OCI-LY1 (cell line): ENCODE measurements at regions not wholly inside any gene's neighbourhood (a gene's known extent, or its start where the extent isn't known, plus 50 kb on each side); places are given as distances from the start of the nearest gene placed in this dataset.

Experiments used
- H2AFZ ChIP-seq: fragments of 200-600 bp; sonication (generic), shearing (Covaris generic); 2 replicates; pipeline ENCODE4 v1.6.0; 2014; ENCODE audit warnings: antibody characterized with exemption, mild to moderate bottlenecking, low read length
- H3F3A ChIP-seq: fragments of 200-600 bp; sonication (generic), shearing (Covaris generic); 2 replicates; pipeline ENCODE4 v1.6.0; 2014; ENCODE audit warnings: mild to moderate bottlenecking, antibody characterized with exemption, low read length, moderate library complexity; ENCODE audit not compliant: insufficient read depth
- H3K27ac ChIP-seq: fragments of 200-600 bp; sonication (generic); 2 replicates; pipeline ENCODE4 v1.5.1; 2014; ENCODE audit warnings: low read length, mixed run types, mild to moderate bottlenecking, low read depth; ENCODE audit not compliant: poor library complexity, severe bottlenecking
- H3K27me3 ChIP-seq: fragments of 200-600 bp; sonication (generic); 2 replicates; pipeline ENCODE4 v1.6.0; 2014; ENCODE audit warnings: antibody characterized with exemption, mild to moderate bottlenecking, low read length, moderate library complexity; ENCODE audit not compliant: insufficient read depth
- H3K36me3 ChIP-seq: fragments of 200-600 bp; sonication (generic); 2 replicates; pipeline ENCODE4 v1.6.1; 2014; ENCODE audit warnings: mild to moderate bottlenecking, antibody characterized with exemption, low read length, moderate library complexity, mixed read lengths; ENCODE audit not compliant: insufficient read depth
- H3K4me1 ChIP-seq: fragments of 200-600 bp; sonication (generic); 2 replicates; pipeline ENCODE4 v1.5.1; 2014; ENCODE audit warnings: mild to moderate bottlenecking, low read length, moderate library complexity; ENCODE audit not compliant: insufficient read depth, severe bottlenecking
- H3K4me2 ChIP-seq: fragments of 200-600 bp; sonication (generic), shearing (Covaris generic); 2 replicates; pipeline ENCODE4 v1.6.1; 2014; ENCODE audit warnings: low read length
- H3K4me3 ChIP-seq: fragments of 200-600 bp; sonication (generic); 2 replicates; pipeline ENCODE4 v1.5.1; 2014; ENCODE audit warnings: low read length, low read depth, mild to moderate bottlenecking, mixed read lengths; ENCODE audit not compliant: poor library complexity, severe bottlenecking
- H3K79me2 ChIP-seq: fragments of 200-600 bp; shearing (Covaris generic); 2 replicates; pipeline ENCODE4 v1.6.1; 2016; ENCODE audit warnings: mixed run types, low read length, mixed read lengths; ENCODE audit not compliant: insufficient read depth
- H3K9ac ChIP-seq: fragments of 200-600 bp; sonication (generic), shearing (Covaris generic); 2 replicates; pipeline ENCODE4 v1.6.1; 2014; ENCODE audit warnings: mild to moderate bottlenecking, low read length, mixed read lengths
- H3K9me2 ChIP-seq: fragments of 200-600 bp; sonication (generic), shearing (Covaris generic); 2 replicates; pipeline ENCODE4 v1.6.1; 2014; ENCODE audit warnings: low read depth, mild to moderate bottlenecking, low read length, mixed read lengths
- H3K9me3 ChIP-seq: fragments of 200-600 bp; shearing (Covaris generic); 2 replicates; pipeline ENCODE4 v1.6.1; 2014; ENCODE audit warnings: low read length, mixed read lengths
- H4K20me1 ChIP-seq: fragments of 200-600 bp; sonication (generic), shearing (Covaris generic); 2 replicates; pipeline ENCODE4 v1.6.0; 2016; ENCODE audit warnings: mild to moderate bottlenecking, low read length; ENCODE audit not compliant: insufficient read depth
- CTCF ChIP-seq: fragments of 200-600 bp; sonication (generic), shearing (Covaris generic); IDR thresholded peaks from 2 replicates; pipeline ENCODE4 v1.5.1; 2017; ENCODE audit warnings: mild to moderate bottlenecking, antibody characterized with exemption, low read length, moderate library complexity, mixed read lengths
- EZH2 ChIP-seq: fragments of 200-600 bp; sonication (generic), shearing (Covaris generic); IDR thresholded peaks from 2 replicates; pipeline ENCODE4 v1.8.0; 2017; ENCODE audit warnings: borderline replicate concordance, mixed run types, mild to moderate bottlenecking, antibody characterized with exemption, low read length, moderate library complexity, mixed read lengths

GRCh38 chr3:194195611-194196010 lies 59.7 kb downstream of the HES1 start:
- H4K20me1 ChIP-seq, result no peaks in the 10 kb centered on the region
- no peak overlapping the region for H3K9ac ChIP-seq
- H3K36me3 ChIP-seq, result no peaks in the 10 kb centered on the region
- H2AFZ ChIP-seq, result no peak overlapping the region
- TF ChIP-seq EZH2 (no peak), CTCF (no peak)
- no peaks in the 10 kb centered on the region; the same call in 1 of the 2 replicates for H3K27me3 ChIP-seq
- H3K79me2 ChIP-seq, result no peaks in the 10 kb centered on the region
- no peaks in the 10 kb centered on the region for H3F3A ChIP-seq
- H3K27ac ChIP-seq, result no peak overlapping the region
- no peak overlapping the region for H3K4me2 ChIP-seq
- no peaks in the 10 kb centered on the region for H3K4me1 ChIP-seq
- no peaks in the 10 kb centered on the region for H3K9me3 ChIP-seq
- H3K4me3 ChIP-seq, result no peak overlapping the region
- H3K9me2 ChIP-seq, result no peaks in the 10 kb centered on the region

GRCh38 chr3:194196876-194197275 lies 60.9 kb downstream of the HES1 start:
- Histone ChIP-seq H3K9ac (no peak overlapping the region), H3K36me3 (no peaks in the 10 kb centered on the region), H3K79me2 (no peaks in the 10 kb centered on the region), H3F3A (no peaks in the 10 kb centered on the region), H3K27ac (no peak overlapping the region), H3K27me3 (peaks cover 4% of the 10 kb centered on the region; the same call in 1 of the 2 replicates), H3K4me1 (no peaks in the 10 kb centered on the region), H2AFZ (no peak overlapping the region), H4K20me1 (no peaks in the 10 kb centered on the region), H3K9me3 (no peaks in the 10 kb centered on the region), H3K4me3 (no peak overlapping the region), H3K9me2 (no peaks in the 10 kb centered on the region), H3K4me2 (no peak overlapping the region)
- TF ChIP-seq CTCF (no peak), EZH2 (no peak)

GRCh38 chr3:194197396-194197960 lies 61.5 kb downstream of the HES1 start:
- no peak overlapping the region for H2AFZ ChIP-seq
- H3K79me2 ChIP-seq, result no peaks in the 10 kb centered on the region
- no peaks in the 10 kb centered on the region for H3K4me1 ChIP-seq
- H4K20me1 ChIP-seq, result no peaks in the 10 kb centered on the region
- H3K27ac ChIP-seq, result no peak overlapping the region
- H3K9ac ChIP-seq, result no peak overlapping the region
- H3K9me3 ChIP-seq, result no peaks in the 10 kb centered on the region
- H3K4me2 ChIP-seq, result no peak overlapping the region
- no peak for TF ChIP-seq CTCF
- TF ChIP-seq EZH2, result no peak
- H3K4me3 ChIP-seq, result no peak overlapping the region
- no peaks in the 10 kb centered on the region for H3F3A ChIP-seq
- H3K9me2 ChIP-seq, result no peaks in the 10 kb centered on the region
- H3K27me3 ChIP-seq, result peaks cover 4% of the 10 kb centered on the region; the same call in 1 of the 2 replicates
- H3K36me3 ChIP-seq, result no peaks in the 10 kb centered on the region
